ENCODE measurements at regions not wholly inside any gene's neighbourhood (a gene's known extent, or its start where the extent isn't known, plus 50 kb on each side); places are given as distances from the start of the nearest gene placed in this dataset.

DNA sequence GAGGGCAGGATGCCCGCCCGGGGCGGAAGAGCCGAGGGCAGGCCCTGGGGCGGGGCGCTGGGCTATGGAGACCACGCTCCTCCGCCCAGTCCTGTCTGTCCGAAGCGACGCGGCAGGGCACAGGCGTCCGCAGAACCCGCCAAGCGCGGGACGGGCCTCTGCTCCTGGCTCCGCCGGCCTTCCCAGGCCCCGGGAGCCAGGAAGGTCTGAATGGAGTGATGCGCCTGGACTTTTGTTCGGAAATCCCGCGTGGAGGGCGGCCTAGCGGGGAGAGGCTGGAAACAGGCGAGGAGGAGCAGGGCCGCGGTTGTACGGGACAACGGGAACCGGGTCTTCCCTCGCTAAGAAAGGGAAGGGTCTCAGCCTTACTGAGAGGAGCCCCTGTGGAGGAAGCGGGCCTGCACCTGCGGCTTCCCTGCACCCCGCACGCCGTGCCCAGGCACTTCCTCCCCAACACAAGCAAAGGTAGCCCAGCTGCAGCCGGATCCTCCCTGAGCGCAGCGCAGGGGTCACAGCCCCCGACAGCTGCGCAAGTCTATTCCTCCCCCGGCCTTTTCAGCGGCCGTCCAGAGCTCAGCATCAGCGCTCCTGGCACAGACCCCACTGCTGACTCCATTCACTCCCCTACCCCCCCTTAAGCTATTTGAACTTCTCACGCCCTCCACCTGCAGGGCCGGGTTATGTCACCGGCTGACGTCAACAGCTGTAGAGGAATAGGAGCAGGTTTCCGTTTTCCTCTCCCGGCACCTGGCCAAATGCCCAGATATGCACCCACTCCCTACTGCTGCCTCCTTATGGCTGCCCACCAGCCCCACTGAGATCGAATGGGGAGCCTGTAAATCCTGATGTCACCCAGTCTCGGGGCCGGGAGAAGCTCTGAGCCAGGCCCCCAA, 143.2 kb upstream of the RET start:
- no peaks in the 10 kb centered on the region for H3K9me3 ChIP-seq (ENCODE audit: low read depth, low read length, poor library complexity, severe bottlenecking)
- CTCF ChIA-PET, result no interaction called here
- intact Hi-C loops (cut with micrococcal nuclease; ENCODE audit: unreplicated experiment), result no loop called here
- POLR2A ChIA-PET (ENCODE audit: low non-redundant PET), result no interaction called here
- H3K4me1 ChIP-seq (ENCODE audit: insufficient read depth, low read length, poor library complexity, severe bottlenecking), result peaks cover 24% of the 10 kb centered on the region
- no peaks in the 10 kb centered on the region for H3K27me3 ChIP-seq (replicated peaks; ENCODE audit: insufficient read depth, low read depth, low read length, poor library complexity)
- BruUV-seq (replicated peaks), result no TSS peak
- no peaks in the 10 kb centered on the region for H3K36me3 ChIP-seq (ENCODE audit: insufficient read depth, low read length, poor library complexity, severe bottlenecking)
- peak; percentile 65 for DNase-seq (ENCODE audit: low spot score)
- no peak overlapping the region for H3K4me3 ChIP-seq (ENCODE audit: low read depth, low read length, poor library complexity, severe bottlenecking)
- TF ChIP-seq, protein P1, sequence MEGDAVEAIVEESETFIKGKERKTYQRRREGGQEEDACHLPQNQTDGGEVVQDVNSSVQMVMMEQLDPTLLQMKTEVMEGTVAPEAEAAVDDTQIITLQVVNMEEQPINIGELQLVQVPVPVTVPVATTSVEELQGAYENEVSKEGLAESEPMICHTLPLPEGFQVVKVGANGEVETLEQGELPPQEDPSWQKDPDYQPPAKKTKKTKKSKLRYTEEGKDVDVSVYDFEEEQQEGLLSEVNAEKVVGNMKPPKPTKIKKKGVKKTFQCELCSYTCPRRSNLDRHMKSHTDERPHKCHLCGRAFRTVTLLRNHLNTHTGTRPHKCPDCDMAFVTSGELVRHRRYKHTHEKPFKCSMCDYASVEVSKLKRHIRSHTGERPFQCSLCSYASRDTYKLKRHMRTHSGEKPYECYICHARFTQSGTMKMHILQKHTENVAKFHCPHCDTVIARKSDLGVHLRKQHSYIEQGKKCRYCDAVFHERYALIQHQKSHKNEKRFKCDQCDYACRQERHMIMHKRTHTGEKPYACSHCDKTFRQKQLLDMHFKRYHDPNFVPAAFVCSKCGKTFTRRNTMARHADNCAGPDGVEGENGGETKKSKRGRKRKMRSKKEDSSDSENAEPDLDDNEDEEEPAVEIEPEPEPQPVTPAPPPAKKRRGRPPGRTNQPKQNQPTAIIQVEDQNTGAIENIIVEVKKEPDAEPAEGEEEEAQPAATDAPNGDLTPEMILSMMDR (conservative IDR thresholded peaks at IDR 0.05; ENCODE audit: low read depth, low read length), result no peak
- TF ChIP-seq EZH2 (IDR thresholded peaks at IDR 0.05; ENCODE audit: borderline replicate concordance, low read depth, low read length, poor library complexity, severe bottlenecking), result no peak
- H3K27ac ChIP-seq (ENCODE audit: low read depth, low read length, poor library complexity, severe bottlenecking), result no peak overlapping the region

DNA sequence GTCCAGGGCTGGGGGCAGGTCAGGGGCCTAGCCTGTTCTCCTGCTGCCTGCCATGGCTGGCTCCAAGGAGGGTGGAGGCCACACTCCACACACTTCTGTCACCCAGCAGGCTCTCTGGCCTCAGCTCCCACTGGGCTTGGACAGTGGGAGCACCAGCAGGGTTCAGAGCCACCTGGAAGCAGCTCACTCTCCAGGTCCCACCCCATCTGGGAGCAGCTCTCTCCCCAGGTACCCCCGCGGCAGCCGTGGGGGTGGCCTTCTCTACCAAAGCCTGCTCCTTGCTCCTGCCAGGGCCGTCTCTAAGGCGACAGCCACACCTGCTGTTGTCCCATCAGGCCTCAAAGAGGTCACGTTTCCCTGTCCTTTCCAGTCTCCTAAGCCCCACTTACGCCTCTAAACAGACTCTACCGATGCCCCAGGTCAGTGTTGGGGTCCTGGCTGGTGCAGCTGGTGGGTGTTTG, 142.5 kb upstream of the RET start:
- DNase-seq (ENCODE audit: low spot score), result no peak
- POLR2A ChIA-PET (ENCODE audit: low non-redundant PET), result no interaction called here
- H3K4me3 ChIP-seq (ENCODE audit: low read depth, low read length, poor library complexity, severe bottlenecking), result no peak overlapping the region
- peaks cover 24% of the 10 kb centered on the region for H3K4me1 ChIP-seq (ENCODE audit: insufficient read depth, low read length, poor library complexity, severe bottlenecking)
- no TSS peak for BruUV-seq (replicated peaks)
- no peaks in the 10 kb centered on the region for H3K9me3 ChIP-seq (ENCODE audit: low read depth, low read length, poor library complexity, severe bottlenecking)
- CTCF ChIA-PET, result no interaction called here
- TF ChIP-seq, protein P1 (conservative IDR thresholded peaks at IDR 0.05; ENCODE audit: low read depth, low read length), result no peak
- no peak for TF ChIP-seq EZH2 (IDR thresholded peaks at IDR 0.05; ENCODE audit: borderline replicate concordance, low read depth, low read length, poor library complexity, severe bottlenecking)
- no peak overlapping the region for H3K27ac ChIP-seq (ENCODE audit: low read depth, low read length, poor library complexity, severe bottlenecking)
- intact Hi-C loops (cut with micrococcal nuclease; ENCODE audit: unreplicated experiment), result no loop called here
- H3K36me3 ChIP-seq (ENCODE audit: insufficient read depth, low read length, poor library complexity, severe bottlenecking), result no peaks in the 10 kb centered on the region
- H3K27me3 ChIP-seq (replicated peaks; ENCODE audit: insufficient read depth, low read depth, low read length, poor library complexity), result no peaks in the 10 kb centered on the region

DNA sequence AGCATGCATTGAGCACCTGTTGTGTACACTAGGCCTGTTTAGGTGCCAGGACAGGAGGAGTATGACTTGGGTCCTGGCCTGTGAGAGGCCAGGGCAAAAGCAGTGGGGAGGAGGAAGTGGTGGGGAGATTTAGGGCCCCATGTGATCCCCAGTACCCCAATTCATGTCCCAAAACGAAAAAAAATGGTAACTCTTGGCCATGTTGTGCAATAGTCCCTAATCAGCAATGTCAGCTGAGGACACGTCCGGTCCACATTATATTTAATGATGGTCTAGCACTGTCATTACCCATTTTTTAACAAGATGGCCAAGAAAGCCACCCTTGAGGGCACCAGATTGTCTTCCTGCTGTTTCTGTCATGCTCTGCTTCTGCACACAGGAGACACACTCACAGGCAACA, 142.0 kb upstream of the RET start:
- ChIA-PET POLR2A (ENCODE audit: low non-redundant PET) (no interaction called here), CTCF (no interaction called here)
- no TSS peak for BruUV-seq (replicated peaks)
- no peaks in the 10 kb centered on the region for H3K27me3 ChIP-seq (replicated peaks; ENCODE audit: insufficient read depth, low read depth, low read length, poor library complexity)
- no peak overlapping the region for H3K27ac ChIP-seq (ENCODE audit: low read depth, low read length, poor library complexity, severe bottlenecking)
- intact Hi-C loops (cut with micrococcal nuclease; ENCODE audit: unreplicated experiment), result no loop called here
- no peaks in the 10 kb centered on the region for H3K36me3 ChIP-seq (ENCODE audit: insufficient read depth, low read length, poor library complexity, severe bottlenecking)
- TF ChIP-seq, protein P1 (conservative IDR thresholded peaks at IDR 0.05; ENCODE audit: low read depth, low read length), result no peak
- no peak for TF ChIP-seq EZH2 (IDR thresholded peaks at IDR 0.05; ENCODE audit: borderline replicate concordance, low read depth, low read length, poor library complexity, severe bottlenecking)
- H3K9me3 ChIP-seq (ENCODE audit: low read depth, low read length, poor library complexity, severe bottlenecking), result no peaks in the 10 kb centered on the region
- no peak overlapping the region for H3K4me3 ChIP-seq (ENCODE audit: low read depth, low read length, poor library complexity, severe bottlenecking)
- peaks cover 24% of the 10 kb centered on the region for H3K4me1 ChIP-seq (ENCODE audit: insufficient read depth, low read length, poor library complexity, severe bottlenecking)
- no peak for DNase-seq (ENCODE audit: low spot score)

Data from A673 (cell line).